ENCODE measurements at regions not wholly inside any gene's neighbourhood (a gene's known extent, or its start where the extent isn't known, plus 50 kb on each side); places are given as distances from the start of the nearest gene placed in this dataset.

GRCh38 chr14:21940887-21941856 lies 267.6 kb upstream of the OR4E1 start:
- POLR2A ChIA-PET, result no interaction called here
- Histone ChIP-seq H4K20me1 (ENCODE audit: insufficient read depth, low read length) (no peaks in the 10 kb centered on the region), H3K4me1 (ENCODE audit: insufficient read depth, low read length) (no peaks in the 10 kb centered on the region), H3K79me2 (ENCODE audit: insufficient read depth, low read length) (no peaks in the 10 kb centered on the region), H3K36me3 (replicated peaks in 1 of 2; ENCODE audit: control insufficient read depth in 1 of 2, insufficient read depth in 2 of 2, low read length in 2 of 2) (no peaks in the 10 kb centered on the region), H3K4me3 (replicated peaks in 1 of 3; ENCODE audit: insufficient read depth in 1 of 3, low read depth in 2 of 3, low read length in 3 of 3) (no peak overlapping the region), H2AFZ (ENCODE audit: low read length) (no peak overlapping the region), H3K27me3 (ENCODE audit: control insufficient read depth in 1 of 2, insufficient read depth in 2 of 2, low read length in 2 of 2) (no peaks in the 10 kb centered on the region), H3K27ac (ENCODE audit: extremely low read length, insufficient read depth, low read length) (no peak overlapping the region), H3K9ac (ENCODE audit: insufficient read depth, low read depth, low read length) (no peak overlapping the region), H3K4me2 (ENCODE audit: low read depth, low read length) (no peak overlapping the region), H3K9me3 (ENCODE audit: low read length) (no peaks in the 10 kb centered on the region)
- WGBS (ENCODE audit: low lambda C conversion rate), result 7% methylated on average over 7 of the region's 7 CpGs
- no TSS peak for BruUV-seq (replicated peaks)
- CTCF ChIA-PET (ENCODE audit: low intra/inter-chr PET ratio, low total read pairs), result no interaction called here
- peak; percentile 55 for DNase-seq (ENCODE audit: low spot score)
- in situ Hi-C loops (cut with HindIII; ENCODE audit: extremely low pct_ligation_motif_present, low pct_unique_long_range_greater_than_20kb) (no loop called here), intact Hi-C loops (cut with micrococcal nuclease; ENCODE audit: unreplicated experiment) (no loop called here)
- peak; percentile 75 for FAIRE-seq
- peak; percentile 93 for ATAC-seq
- TF ChIP-seq ZNF296 (CRISPR knock-in tag; conservative IDR thresholded peaks at IDR 0.05) (no peak), ELF3 (CRISPR knock-in tag; IDR thresholded peaks at IDR 0.05) (peak; percentile 72), NCOA5 (CRISPR knock-in tag; IDR thresholded peaks at IDR 0.05) (no peak), ZNF615 (CRISPR knock-in tag; IDR thresholded peaks at IDR 0.05; ENCODE audit: borderline replicate concordance) (no peak), ZNF780A (CRISPR knock-in tag; IDR thresholded peaks at IDR 0.05) (no peak), HNRNPL (IDR thresholded peaks at IDR 0.05; ENCODE audit: low read depth, low read length) (no peak), FOXK2 (IDR thresholded peaks at IDR 0.05) (no peak), RBAK (CRISPR knock-in tag; IDR thresholded peaks at IDR 0.05) (no peak), HHEX (CRISPR knock-in tag; IDR thresholded peaks at IDR 0.05) (0 out of 2 replicates have a peak, but pooled peaks have one; percentile 13)
- TF ChIP-seq, protein P1, sequence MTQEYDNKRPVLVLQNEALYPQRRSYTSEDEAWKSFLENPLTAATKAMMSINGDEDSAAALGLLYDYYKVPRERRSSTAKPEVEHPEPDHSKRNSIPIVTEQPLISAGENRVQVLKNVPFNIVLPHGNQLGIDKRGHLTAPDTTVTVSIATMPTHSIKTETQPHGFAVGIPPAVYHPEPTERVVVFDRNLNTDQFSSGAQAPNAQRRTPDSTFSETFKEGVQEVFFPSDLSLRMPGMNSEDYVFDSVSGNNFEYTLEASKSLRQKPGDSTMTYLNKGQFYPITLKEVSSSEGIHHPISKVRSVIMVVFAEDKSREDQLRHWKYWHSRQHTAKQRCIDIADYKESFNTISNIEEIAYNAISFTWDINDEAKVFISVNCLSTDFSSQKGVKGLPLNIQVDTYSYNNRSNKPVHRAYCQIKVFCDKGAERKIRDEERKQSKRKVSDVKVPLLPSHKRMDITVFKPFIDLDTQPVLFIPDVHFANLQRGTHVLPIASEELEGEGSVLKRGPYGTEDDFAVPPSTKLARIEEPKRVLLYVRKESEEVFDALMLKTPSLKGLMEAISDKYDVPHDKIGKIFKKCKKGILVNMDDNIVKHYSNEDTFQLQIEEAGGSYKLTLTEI (CRISPR knock-in tag; conservative IDR thresholded peaks at IDR 0.05), result no peak
- TF ChIP-seq, protein P2, sequence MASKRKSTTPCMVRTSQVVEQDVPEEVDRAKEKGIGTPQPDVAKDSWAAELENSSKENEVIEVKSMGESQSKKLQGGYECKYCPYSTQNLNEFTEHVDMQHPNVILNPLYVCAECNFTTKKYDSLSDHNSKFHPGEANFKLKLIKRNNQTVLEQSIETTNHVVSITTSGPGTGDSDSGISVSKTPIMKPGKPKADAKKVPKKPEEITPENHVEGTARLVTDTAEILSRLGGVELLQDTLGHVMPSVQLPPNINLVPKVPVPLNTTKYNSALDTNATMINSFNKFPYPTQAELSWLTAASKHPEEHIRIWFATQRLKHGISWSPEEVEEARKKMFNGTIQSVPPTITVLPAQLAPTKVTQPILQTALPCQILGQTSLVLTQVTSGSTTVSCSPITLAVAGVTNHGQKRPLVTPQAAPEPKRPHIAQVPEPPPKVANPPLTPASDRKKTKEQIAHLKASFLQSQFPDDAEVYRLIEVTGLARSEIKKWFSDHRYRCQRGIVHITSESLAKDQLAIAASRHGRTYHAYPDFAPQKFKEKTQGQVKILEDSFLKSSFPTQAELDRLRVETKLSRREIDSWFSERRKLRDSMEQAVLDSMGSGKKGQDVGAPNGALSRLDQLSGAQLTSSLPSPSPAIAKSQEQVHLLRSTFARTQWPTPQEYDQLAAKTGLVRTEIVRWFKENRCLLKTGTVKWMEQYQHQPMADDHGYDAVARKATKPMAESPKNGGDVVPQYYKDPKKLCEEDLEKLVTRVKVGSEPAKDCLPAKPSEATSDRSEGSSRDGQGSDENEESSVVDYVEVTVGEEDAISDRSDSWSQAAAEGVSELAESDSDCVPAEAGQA (IDR thresholded peaks at IDR 0.05; ENCODE audit: low read depth), result no peak
- TF ChIP-seq, protein P2 (CRISPR knock-in tag; IDR thresholded peaks at IDR 0.05; ENCODE audit: borderline replicate concordance), result no peak
- TF ChIP-seq, protein P3, sequence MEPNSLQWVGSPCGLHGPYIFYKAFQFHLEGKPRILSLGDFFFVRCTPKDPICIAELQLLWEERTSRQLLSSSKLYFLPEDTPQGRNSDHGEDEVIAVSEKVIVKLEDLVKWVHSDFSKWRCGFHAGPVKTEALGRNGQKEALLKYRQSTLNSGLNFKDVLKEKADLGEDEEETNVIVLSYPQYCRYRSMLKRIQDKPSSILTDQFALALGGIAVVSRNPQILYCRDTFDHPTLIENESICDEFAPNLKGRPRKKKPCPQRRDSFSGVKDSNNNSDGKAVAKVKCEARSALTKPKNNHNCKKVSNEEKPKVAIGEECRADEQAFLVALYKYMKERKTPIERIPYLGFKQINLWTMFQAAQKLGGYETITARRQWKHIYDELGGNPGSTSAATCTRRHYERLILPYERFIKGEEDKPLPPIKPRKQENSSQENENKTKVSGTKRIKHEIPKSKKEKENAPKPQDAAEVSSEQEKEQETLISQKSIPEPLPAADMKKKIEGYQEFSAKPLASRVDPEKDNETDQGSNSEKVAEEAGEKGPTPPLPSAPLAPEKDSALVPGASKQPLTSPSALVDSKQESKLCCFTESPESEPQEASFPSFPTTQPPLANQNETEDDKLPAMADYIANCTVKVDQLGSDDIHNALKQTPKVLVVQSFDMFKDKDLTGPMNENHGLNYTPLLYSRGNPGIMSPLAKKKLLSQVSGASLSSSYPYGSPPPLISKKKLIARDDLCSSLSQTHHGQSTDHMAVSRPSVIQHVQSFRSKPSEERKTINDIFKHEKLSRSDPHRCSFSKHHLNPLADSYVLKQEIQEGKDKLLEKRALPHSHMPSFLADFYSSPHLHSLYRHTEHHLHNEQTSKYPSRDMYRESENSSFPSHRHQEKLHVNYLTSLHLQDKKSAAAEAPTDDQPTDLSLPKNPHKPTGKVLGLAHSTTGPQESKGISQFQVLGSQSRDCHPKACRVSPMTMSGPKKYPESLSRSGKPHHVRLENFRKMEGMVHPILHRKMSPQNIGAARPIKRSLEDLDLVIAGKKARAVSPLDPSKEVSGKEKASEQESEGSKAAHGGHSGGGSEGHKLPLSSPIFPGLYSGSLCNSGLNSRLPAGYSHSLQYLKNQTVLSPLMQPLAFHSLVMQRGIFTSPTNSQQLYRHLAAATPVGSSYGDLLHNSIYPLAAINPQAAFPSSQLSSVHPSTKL (CRISPR knock-in tag; IDR thresholded peaks at IDR 0.05), result no peak

All from HepG2 (cell line).